HepG2 (cell line): ENCODE measurements at regions not wholly inside any gene's neighbourhood (a gene's known extent, or its start where the extent isn't known, plus 50 kb on each side); places are given as distances from the start of the nearest gene placed in this dataset.

ENCODE experiments used
- CBX2 ChIP-seq, 2 experiments: fragments of 200-600 bp in 1 of 2; sonication (generic); formaldehyde crosslinking in 1 of 2; IDR thresholded peaks; 2 replicates each; pipeline versions ENCODE4 v1.7.0 to v1.8.1; 2018 to 2022; ENCODE audit warnings: low read depth in 2 of 2, low read length in 1 of 2, mild to moderate bottlenecking in 1 of 2, missing genetic modification reagents in 1 of 2
- EZH2 ChIP-seq: conservative IDR thresholded peaks from 2 replicates; pipeline ENCODE4 v1.6.1; 2012; ENCODE audit warnings: mild to moderate bottlenecking, low read depth, low read length, moderate library complexity
- HDAC1 ChIP-seq: sonication (generic); formaldehyde crosslinking; IDR thresholded peaks from 2 replicates; pipeline ENCODE4 v1.5.1; 2020; ENCODE audit warnings: mild to moderate bottlenecking, missing genetic modification reagents
- NONO ChIP-seq, 2 experiments: fragments of 450-650 bp in 1 of 2; sonication (generic) in 1 of 2; formaldehyde crosslinking in 1 of 2; IDR thresholded peaks in 1 of 2; conservative IDR thresholded peaks in 1 of 2; 2 replicates each; pipeline versions ENCODE4 v1.6.1 to v1.8.0; 2017 to 2022; ENCODE audit warnings: mild to moderate bottlenecking in 1 of 2, missing genetic modification reagents in 1 of 2, moderate library complexity in 1 of 2
- NR2F6 ChIP-seq, 2 experiments: IDR thresholded peaks; 2 replicates each; pipeline ENCODE4 v1.6.1; 2016; ENCODE audit warnings: antibody characterized with exemption in 1 of 2, mild to moderate bottlenecking in 1 of 2
- PRPF4 ChIP-seq: fragments of 200-400 bp; formaldehyde crosslinking; IDR thresholded peaks from 2 replicates; pipeline ENCODE4 v1.6.1; 2016; ENCODE audit warnings: low read length, low read depth; ENCODE audit not compliant: poor library complexity, severe bottlenecking
- SUZ12 ChIP-seq: fragments of 150-350 bp; IDR thresholded peaks from 2 replicates; pipeline ENCODE4 v1.6.1; 2014; ENCODE audit warnings: low read depth, low read length
- ZFP1 ChIP-seq: IDR thresholded peaks from 2 replicates; pipeline ENCODE4 v1.6.1; 2016
- ZNF792 ChIP-seq: IDR thresholded peaks from 2 replicates; pipeline ENCODE4 v1.6.1; 2016
- TF ChIP-seq, protein P1 (sequence below): sonication (generic); formaldehyde crosslinking; IDR thresholded peaks from 2 replicates; pipeline ENCODE4 v1.5.0; 2020; ENCODE audit warnings: mild to moderate bottlenecking, missing genetic modification reagents, moderate library complexity

DNA sequence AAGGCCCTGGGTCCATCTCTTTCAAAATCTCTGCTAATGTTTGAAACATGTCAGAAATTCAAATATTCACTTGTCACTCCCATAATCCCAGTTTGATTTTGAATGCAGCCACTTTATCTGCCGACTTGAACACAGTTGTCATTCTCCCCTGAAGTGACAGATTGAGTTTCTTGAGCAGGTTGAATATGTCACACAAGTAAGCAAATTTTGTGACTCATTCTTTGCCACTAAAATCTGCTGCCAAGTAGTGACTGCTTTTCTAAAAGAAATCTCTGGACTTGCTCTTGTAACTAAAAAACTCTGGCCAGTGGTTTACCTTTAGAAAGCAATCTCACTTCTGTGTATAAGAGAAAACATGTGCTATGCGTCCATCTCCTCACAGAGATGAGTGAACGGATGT is 357.1 kb downstream of the LMO7 start:
- TF ChIP-seq ZFP1 (CRISPR knock-in tag) (no peak), ZNF792 (no peak), EZH2 (no peak), SUZ12 (no peak), CBX2 (IDR thresholded peaks at IDR 0.05; ENCODE audit: low read depth, low read length) (no peak), CBX2 (CRISPR knock-in tag; IDR thresholded peaks at IDR 0.05; ENCODE audit: low read depth) (no peak), NR2F6 (IDR thresholded peaks at IDR 0.05) (no peak), NR2F6 (CRISPR knock-in tag; IDR thresholded peaks at IDR 0.05) (no peak), HDAC1 (CRISPR knock-in tag) (no peak), NONO (IDR thresholded peaks at IDR 0.05) (no peak), NONO (CRISPR knock-in tag; conservative IDR thresholded peaks at IDR 0.05) (no peak), PRPF4 (no peak)
- TF ChIP-seq, protein P1, sequence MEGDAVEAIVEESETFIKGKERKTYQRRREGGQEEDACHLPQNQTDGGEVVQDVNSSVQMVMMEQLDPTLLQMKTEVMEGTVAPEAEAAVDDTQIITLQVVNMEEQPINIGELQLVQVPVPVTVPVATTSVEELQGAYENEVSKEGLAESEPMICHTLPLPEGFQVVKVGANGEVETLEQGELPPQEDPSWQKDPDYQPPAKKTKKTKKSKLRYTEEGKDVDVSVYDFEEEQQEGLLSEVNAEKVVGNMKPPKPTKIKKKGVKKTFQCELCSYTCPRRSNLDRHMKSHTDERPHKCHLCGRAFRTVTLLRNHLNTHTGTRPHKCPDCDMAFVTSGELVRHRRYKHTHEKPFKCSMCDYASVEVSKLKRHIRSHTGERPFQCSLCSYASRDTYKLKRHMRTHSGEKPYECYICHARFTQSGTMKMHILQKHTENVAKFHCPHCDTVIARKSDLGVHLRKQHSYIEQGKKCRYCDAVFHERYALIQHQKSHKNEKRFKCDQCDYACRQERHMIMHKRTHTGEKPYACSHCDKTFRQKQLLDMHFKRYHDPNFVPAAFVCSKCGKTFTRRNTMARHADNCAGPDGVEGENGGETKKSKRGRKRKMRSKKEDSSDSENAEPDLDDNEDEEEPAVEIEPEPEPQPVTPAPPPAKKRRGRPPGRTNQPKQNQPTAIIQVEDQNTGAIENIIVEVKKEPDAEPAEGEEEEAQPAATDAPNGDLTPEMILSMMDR (CRISPR knock-in tag): no peak
